WTC11 (cell line): ENCODE measurements at regions not wholly inside any gene's neighbourhood (a gene's known extent, or its start where the extent isn't known, plus 50 kb on each side); places are given as distances from the start of the nearest gene placed in this dataset.

Source experiments
- ATAC-seq: fragments of 200-7000 bp; cut with Tn5 transposase; 2 replicates; pipeline ENCODE4 v1.10.0; 2021; ENCODE audit warnings: mild to moderate bottlenecking, moderate library complexity
- CTCF ChIA-PET: fragments of 300-600 bp; sonication (Branson Sonifier 250); formaldehyde crosslinking; loops from one replicate; lab custom pipeline; 2021; ENCODE audit warnings: antibody characterized with exemption; lab: Charles Lee
- POLR2A ChIA-PET: fragments of 350-600 bp; sonication (Branson Sonifier 250); formaldehyde crosslinking; loops from one replicate; lab custom pipeline; 2021; ENCODE audit warnings: antibody characterized with exemption; lab: Charles Lee
- DNase-seq: peaks from one replicate; pipeline ENCODE4 v3.0.0; 2021; ENCODE audit warnings: low spot score
- H3K27ac Mint-ChIP-seq: 2 replicates; pipeline ENCODE4 v1.8.0; 2021; ENCODE audit warnings: mixed read lengths
- H3K27me3 Mint-ChIP-seq: 2 replicates; pipeline ENCODE4 v1.8.0; 2021; ENCODE audit warnings: low read depth, mild to moderate bottlenecking, moderate library complexity, mixed read lengths
- H3K36me3 Mint-ChIP-seq: 2 replicates; pipeline ENCODE4 v1.8.0; 2021; ENCODE audit warnings: mixed read lengths
- H3K4me1 Mint-ChIP-seq: 2 replicates; pipeline ENCODE4 v1.8.0; 2022; ENCODE audit warnings: mixed read lengths
- H3K4me3 Mint-ChIP-seq: 2 replicates; pipeline ENCODE4 v1.8.0; 2021; ENCODE audit warnings: mild to moderate bottlenecking, moderate library complexity, mixed read lengths
- H3K9me3 Mint-ChIP-seq: 2 replicates; pipeline ENCODE4 v1.8.0; 2021; ENCODE audit warnings: mixed read lengths
- E2F4 ChIP-seq: sonication (generic); formaldehyde crosslinking; IDR thresholded peaks from 2 replicates; pipeline ENCODE4 v1.8.1; 2022; ENCODE audit warnings: low read depth, mild to moderate bottlenecking, moderate library complexity, missing genetic modification reagents, borderline replicate concordance
- ELF4 ChIP-seq: sonication (generic); formaldehyde crosslinking; IDR thresholded peaks from 2 replicates; pipeline ENCODE4 v1.8.1; 2022; ENCODE audit warnings: low read depth, mild to moderate bottlenecking, moderate library complexity, missing genetic modification reagents
- EMX1 ChIP-seq: fragments of 250-450 bp; sonication (Bioruptor Pico); IDR thresholded peaks from 2 replicates; pipeline ENCODE4 v1.8.0; 2021; ENCODE audit warnings: mild to moderate bottlenecking
- KAT7 ChIP-seq: sonication (generic); formaldehyde crosslinking; IDR thresholded peaks from 2 replicates; pipeline ENCODE4 v1.8.1; 2023; ENCODE audit warnings: missing genetic modification reagents, mild to moderate bottlenecking, borderline replicate concordance
- MLX ChIP-seq: sonication (generic); formaldehyde crosslinking; IDR thresholded peaks from 2 replicates; pipeline ENCODE4 v1.8.1; 2023; ENCODE audit warnings: mild to moderate bottlenecking, missing genetic modification reagents, moderate library complexity
- MXD4 ChIP-seq: fragments of 250-450 bp; sonication (Bioruptor Pico); IDR thresholded peaks from 2 replicates; pipeline ENCODE4 v1.8.0; 2021; ENCODE audit warnings: mild to moderate bottlenecking, moderate library complexity, borderline replicate concordance
- MYBL2 ChIP-seq: sonication (generic); formaldehyde crosslinking; IDR thresholded peaks from 2 replicates; pipeline ENCODE4 v1.8.1; 2023; ENCODE audit warnings: mild to moderate bottlenecking, moderate library complexity, missing genetic modification reagents
- NFE2L1 ChIP-seq: sonication (generic); formaldehyde crosslinking; IDR thresholded peaks from 2 replicates; pipeline ENCODE4 v1.8.1; 2023; ENCODE audit warnings: missing genetic modification reagents
- PRRX2 ChIP-seq: fragments of 250-450 bp; sonication (Bioruptor Pico); IDR thresholded peaks from 2 replicates; pipeline ENCODE4 v1.8.0; 2021; ENCODE audit warnings: mild to moderate bottlenecking
- SMAD3 ChIP-seq: sonication (generic); formaldehyde crosslinking; IDR thresholded peaks from 2 replicates; pipeline ENCODE4 v1.8.0; 2022; ENCODE audit warnings: missing genetic modification reagents, mild to moderate bottlenecking, borderline replicate concordance
- SP1 ChIP-seq: sonication (generic); formaldehyde crosslinking; conservative IDR thresholded peaks from 2 replicates; pipeline ENCODE4 v1.8.1; 2022; ENCODE audit warnings: missing genetic modification reagents
- TP53 ChIP-seq: sonication (generic); formaldehyde crosslinking; IDR thresholded peaks from 2 replicates; pipeline ENCODE4 v1.8.1; 2023; ENCODE audit warnings: mild to moderate bottlenecking, missing genetic modification reagents
- ZNF219 ChIP-seq: sonication (generic); formaldehyde crosslinking; IDR thresholded peaks from 2 replicates; pipeline ENCODE4 v1.8.0; 2023; ENCODE audit warnings: missing genetic modification reagents, mild to moderate bottlenecking, borderline replicate concordance
- ZNF423 ChIP-seq: fragments of 250-450 bp; sonication (Bioruptor Pico); IDR thresholded peaks from 2 replicates; pipeline ENCODE4 v2.1.2; 2022; ENCODE audit warnings: mild to moderate bottlenecking, moderate library complexity
- ZNF671 ChIP-seq: fragments of 250-450 bp; sonication (Bioruptor Pico); IDR thresholded peaks from 2 replicates; pipeline ENCODE4 v1.8.0; 2021; ENCODE audit warnings: mild to moderate bottlenecking
- TF ChIP-seq, protein P1 (sequence below): sonication (generic); formaldehyde crosslinking; IDR thresholded peaks from 2 replicates; pipeline ENCODE4 v1.8.1; 2023; ENCODE audit warnings: mild to moderate bottlenecking, missing genetic modification reagents, moderate library complexity
- TF ChIP-seq, protein P2 (sequence below): fragments of 200-600 bp; IDR thresholded peaks from 2 replicates; pipeline ENCODE4 v1.8.0; 2022; ENCODE audit warnings: antibody characterized with exemption
- TF ChIP-seq, protein P3 (sequence below): sonication (generic); formaldehyde crosslinking; IDR thresholded peaks from 2 replicates; pipeline ENCODE4 v1.8.1; 2022; ENCODE audit warnings: mild to moderate bottlenecking, moderate library complexity, missing genetic modification reagents
- TF ChIP-seq, protein P4 (sequence below): fragments of 250-450 bp; sonication (Bioruptor Pico); conservative IDR thresholded peaks from 2 replicates; pipeline ENCODE4 v1.9.0; 2021; ENCODE audit warnings: mild to moderate bottlenecking
- TF ChIP-seq, protein P5 (sequence below): sonication (generic); formaldehyde crosslinking; IDR thresholded peaks from 2 replicates; pipeline ENCODE4 v1.8.1; 2023; ENCODE audit warnings: mild to moderate bottlenecking, missing genetic modification reagents

DNA sequence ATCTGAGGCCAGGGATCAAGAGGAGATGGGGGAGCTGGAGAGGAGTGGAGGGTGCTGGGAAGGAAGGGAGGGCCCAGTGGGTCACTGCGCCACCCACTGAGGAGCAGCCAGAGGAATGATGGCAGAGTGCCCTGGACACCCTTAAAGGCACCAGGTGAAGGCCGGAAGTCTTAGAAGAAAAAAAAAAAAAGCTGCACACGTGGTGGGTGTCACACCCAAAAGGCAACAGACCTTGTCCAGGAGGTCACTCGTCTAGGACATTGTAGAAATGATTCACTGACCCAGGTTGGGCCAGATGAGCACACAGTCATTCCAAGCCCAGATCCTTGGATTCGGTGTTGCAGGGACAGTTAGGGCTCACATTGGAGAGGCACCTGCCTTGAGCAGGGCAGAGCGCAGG, 93.5 kb upstream of the TRIM2 start (continued):
- TF ChIP-seq, protein P1, sequence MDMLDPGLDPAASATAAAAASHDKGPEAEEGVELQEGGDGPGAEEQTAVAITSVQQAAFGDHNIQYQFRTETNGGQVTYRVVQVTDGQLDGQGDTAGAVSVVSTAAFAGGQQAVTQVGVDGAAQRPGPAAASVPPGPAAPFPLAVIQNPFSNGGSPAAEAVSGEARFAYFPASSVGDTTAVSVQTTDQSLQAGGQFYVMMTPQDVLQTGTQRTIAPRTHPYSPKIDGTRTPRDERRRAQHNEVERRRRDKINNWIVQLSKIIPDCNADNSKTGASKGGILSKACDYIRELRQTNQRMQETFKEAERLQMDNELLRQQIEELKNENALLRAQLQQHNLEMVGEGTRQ (CRISPR knock-in tag) = no peak
- TF ChIP-seq NFE2L1 (CRISPR knock-in tag) (no peak), ZNF219 (CRISPR knock-in tag) (no peak), MYBL2 (CRISPR knock-in tag) (no peak)
- TF ChIP-seq, protein P2, sequence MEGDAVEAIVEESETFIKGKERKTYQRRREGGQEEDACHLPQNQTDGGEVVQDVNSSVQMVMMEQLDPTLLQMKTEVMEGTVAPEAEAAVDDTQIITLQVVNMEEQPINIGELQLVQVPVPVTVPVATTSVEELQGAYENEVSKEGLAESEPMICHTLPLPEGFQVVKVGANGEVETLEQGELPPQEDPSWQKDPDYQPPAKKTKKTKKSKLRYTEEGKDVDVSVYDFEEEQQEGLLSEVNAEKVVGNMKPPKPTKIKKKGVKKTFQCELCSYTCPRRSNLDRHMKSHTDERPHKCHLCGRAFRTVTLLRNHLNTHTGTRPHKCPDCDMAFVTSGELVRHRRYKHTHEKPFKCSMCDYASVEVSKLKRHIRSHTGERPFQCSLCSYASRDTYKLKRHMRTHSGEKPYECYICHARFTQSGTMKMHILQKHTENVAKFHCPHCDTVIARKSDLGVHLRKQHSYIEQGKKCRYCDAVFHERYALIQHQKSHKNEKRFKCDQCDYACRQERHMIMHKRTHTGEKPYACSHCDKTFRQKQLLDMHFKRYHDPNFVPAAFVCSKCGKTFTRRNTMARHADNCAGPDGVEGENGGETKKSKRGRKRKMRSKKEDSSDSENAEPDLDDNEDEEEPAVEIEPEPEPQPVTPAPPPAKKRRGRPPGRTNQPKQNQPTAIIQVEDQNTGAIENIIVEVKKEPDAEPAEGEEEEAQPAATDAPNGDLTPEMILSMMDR = no peak

DNA sequence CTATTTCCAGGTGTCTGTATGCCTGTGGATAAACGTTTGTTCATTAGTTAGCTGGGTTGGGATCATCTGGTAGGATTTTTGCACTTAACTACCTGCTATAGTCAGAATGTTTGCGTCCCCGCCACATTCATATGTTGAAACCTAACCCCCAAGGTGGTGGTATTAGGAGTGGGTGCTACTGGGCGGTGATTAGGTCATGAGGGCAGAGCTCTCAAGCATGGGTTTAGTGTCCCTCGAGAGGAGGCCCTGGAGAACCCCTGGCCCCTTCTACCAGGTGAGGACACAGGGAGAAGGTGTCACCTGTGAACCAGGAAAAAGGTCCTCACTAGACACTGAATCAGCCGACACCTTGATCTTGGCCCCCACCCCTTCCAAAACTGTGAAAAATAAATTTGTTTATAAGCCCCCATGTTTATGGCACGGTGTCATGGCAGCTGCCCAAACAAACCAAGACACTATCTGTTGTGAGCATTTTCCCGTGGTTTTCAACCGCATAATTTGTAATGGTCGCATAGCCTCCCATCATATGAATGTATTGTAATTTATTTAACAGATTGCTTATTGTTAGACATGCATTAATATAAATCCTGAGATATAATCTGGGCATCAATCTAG, 92.7 kb upstream of the TRIM2 start:
- Mint-ChIP-seq H3K4me3 (no peak overlapping the region), H3K27ac (no peak overlapping the region), H3K27me3 (no peaks in the 10 kb centered on the region; the same call in 1 of the 2 replicates), H3K4me1 (peaks cover 9% of the 10 kb centered on the region), H3K9me3 (peaks cover 3% of the 10 kb centered on the region), H3K36me3 (no peaks in the 10 kb centered on the region)
- ChIA-PET POLR2A (interaction anchor here (0.5 kb wide), 1 partner anchor 313 kb away, joined by 4 read pairs; no protein-coding TSS in a partner anchor), CTCF (interaction anchor here (0.6 to 1.5 kb wide), 4 partner anchors 9 to 31 kb away, joined by 3 to 4 read pairs (median 4); no protein-coding TSS in a partner anchor)
- TF ChIP-seq SMAD3 = no peak
- TF ChIP-seq, protein P3, sequence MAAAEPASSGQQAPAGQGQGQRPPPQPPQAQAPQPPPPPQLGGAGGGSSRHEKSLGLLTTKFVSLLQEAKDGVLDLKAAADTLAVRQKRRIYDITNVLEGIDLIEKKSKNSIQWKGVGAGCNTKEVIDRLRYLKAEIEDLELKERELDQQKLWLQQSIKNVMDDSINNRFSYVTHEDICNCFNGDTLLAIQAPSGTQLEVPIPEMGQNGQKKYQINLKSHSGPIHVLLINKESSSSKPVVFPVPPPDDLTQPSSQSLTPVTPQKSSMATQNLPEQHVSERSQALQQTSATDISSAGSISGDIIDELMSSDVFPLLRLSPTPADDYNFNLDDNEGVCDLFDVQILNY (CRISPR knock-in tag) = no peak
- no peak for TF ChIP-seq MLX (CRISPR knock-in tag)
- TF ChIP-seq ZNF671 (CRISPR knock-in tag) = no peak
- no peak for TF ChIP-seq EMX1
- no peak for TF ChIP-seq SP1
- no peak for TF ChIP-seq KAT7 (CRISPR knock-in tag)
- TF ChIP-seq PRRX2 (CRISPR knock-in tag) = no peak
- TF ChIP-seq ELF4 = no peak
- TF ChIP-seq, protein P4, sequence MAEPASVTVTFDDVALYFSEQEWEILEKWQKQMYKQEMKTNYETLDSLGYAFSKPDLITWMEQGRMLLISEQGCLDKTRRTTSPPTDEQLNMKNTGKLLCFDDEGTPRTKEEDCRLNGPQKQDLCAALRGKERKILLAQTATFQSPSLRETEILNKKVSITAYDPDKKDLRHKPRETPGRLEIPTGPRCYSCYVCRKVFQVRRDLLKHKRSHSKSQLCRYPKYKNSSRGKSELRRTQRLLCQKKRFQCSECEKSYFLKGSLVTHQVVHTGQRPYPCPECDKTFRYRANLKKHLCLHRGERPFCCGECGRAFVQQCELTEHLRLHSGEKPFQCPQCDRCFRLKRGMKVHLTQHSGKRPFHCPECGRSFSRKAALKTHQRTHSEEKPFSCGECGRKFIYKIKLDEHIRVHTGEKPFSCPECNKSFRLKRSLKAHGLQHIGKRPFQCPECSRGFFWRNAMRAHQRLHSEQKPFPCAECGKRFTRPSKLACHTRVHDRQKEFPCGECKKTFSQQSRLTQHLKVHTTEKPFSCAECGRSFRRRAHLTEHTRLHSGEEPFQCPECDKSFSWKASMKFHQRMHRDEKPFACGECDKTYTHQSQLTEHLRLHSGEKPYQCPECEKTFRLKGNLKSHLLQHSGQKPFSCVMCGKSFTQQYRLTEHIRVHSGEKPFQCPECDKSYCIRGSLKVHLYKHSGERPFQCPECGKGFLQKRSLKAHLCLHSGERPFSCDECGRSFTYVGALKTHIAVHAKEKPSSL (CRISPR knock-in tag) = no peak
- no peak for TF ChIP-seq E2F4 (CRISPR knock-in tag)
- no peak for TF ChIP-seq MXD4 (CRISPR knock-in tag)
- TF ChIP-seq, protein P5, sequence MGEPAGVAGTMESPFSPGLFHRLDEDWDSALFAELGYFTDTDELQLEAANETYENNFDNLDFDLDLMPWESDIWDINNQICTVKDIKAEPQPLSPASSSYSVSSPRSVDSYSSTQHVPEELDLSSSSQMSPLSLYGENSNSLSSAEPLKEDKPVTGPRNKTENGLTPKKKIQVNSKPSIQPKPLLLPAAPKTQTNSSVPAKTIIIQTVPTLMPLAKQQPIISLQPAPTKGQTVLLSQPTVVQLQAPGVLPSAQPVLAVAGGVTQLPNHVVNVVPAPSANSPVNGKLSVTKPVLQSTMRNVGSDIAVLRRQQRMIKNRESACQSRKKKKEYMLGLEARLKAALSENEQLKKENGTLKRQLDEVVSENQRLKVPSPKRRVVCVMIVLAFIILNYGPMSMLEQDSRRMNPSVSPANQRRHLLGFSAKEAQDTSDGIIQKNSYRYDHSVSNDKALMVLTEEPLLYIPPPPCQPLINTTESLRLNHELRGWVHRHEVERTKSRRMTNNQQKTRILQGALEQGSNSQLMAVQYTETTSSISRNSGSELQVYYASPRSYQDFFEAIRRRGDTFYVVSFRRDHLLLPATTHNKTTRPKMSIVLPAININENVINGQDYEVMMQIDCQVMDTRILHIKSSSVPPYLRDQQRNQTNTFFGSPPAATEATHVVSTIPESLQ (CRISPR knock-in tag) = no peak
- no peak for TF ChIP-seq ZNF423 (CRISPR knock-in tag)
- no peak for TF ChIP-seq TP53
- DNase-seq (no peak), ATAC-seq (no peak)
